Progenitor cell of endocrine pancreas (in vitro differentiated cells): ENCODE measurements at regions not wholly inside any gene's neighbourhood (a gene's known extent, or its start where the extent isn't known, plus 50 kb on each side); places are given as distances from the start of the nearest gene placed in this dataset.

ENCODE experiments used
- DNase-seq: peaks from one replicate; pipeline ENCODE4 v3.0.0; 2021; ENCODE audit warnings: low spot score; ENCODE audit not compliant: unreplicated experiment
- H3K27ac Mint-ChIP-seq: 2 replicates; pipeline ENCODE4 v1.8.0; 2021; ENCODE audit warnings: mild to moderate bottlenecking, moderate library complexity, mixed read lengths
- H3K27me3 Mint-ChIP-seq: 2 replicates; pipeline ENCODE4 v1.8.0; 2021; ENCODE audit warnings: mixed read lengths
- H3K36me3 Mint-ChIP-seq: 2 replicates; pipeline ENCODE4 v1.8.0; 2022; ENCODE audit warnings: mixed read lengths; ENCODE audit not compliant: insufficient read depth
- H3K4me1 Mint-ChIP-seq: 2 replicates; pipeline ENCODE4 v1.8.0; 2021; ENCODE audit warnings: low read depth, mixed read lengths
- H3K4me3 Mint-ChIP-seq: 2 replicates; pipeline ENCODE4 v1.8.0; 2021; ENCODE audit warnings: low read depth, mild to moderate bottlenecking, moderate library complexity, mixed read lengths
- H3K9me3 Mint-ChIP-seq: 2 replicates; pipeline ENCODE4 v1.8.0; 2021; ENCODE audit warnings: low read depth, mixed read lengths
- TF ChIP-seq, protein P1 (sequence below): fragments of 200-600 bp; sonication (generic); IDR thresholded peaks from one replicate; pipeline ENCODE4 v1.5.0; 2021; ENCODE audit warnings: antibody characterized with exemption, mild to moderate bottlenecking; ENCODE audit not compliant: unreplicated experiment

DNA sequence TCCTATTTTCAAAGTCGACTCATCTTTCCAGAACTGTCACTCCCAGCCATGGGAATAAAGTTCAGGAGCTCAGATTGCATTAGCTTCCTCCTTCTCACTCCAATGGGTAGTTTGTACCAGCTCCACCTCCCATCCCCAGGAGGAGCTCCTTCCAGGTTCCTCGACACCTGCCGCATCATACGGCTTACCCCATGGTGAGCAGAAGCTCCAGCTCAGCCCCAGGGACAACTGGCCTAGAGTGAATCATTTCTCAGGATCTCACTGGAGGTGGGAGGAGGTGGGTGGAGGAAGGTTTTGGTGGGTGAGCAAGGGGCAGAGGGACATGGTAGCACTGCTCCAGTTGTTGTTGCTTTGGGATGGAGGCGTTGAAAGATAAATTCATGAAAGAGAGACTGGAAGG is 196.3 kb upstream of the PKDCC start:
- peaks cover 3% of the 10 kb centered on the region for H3K27me3 Mint-ChIP-seq
- DNase-seq, result no peak
- no peak overlapping the region for H3K27ac Mint-ChIP-seq
- TF ChIP-seq, protein P1, sequence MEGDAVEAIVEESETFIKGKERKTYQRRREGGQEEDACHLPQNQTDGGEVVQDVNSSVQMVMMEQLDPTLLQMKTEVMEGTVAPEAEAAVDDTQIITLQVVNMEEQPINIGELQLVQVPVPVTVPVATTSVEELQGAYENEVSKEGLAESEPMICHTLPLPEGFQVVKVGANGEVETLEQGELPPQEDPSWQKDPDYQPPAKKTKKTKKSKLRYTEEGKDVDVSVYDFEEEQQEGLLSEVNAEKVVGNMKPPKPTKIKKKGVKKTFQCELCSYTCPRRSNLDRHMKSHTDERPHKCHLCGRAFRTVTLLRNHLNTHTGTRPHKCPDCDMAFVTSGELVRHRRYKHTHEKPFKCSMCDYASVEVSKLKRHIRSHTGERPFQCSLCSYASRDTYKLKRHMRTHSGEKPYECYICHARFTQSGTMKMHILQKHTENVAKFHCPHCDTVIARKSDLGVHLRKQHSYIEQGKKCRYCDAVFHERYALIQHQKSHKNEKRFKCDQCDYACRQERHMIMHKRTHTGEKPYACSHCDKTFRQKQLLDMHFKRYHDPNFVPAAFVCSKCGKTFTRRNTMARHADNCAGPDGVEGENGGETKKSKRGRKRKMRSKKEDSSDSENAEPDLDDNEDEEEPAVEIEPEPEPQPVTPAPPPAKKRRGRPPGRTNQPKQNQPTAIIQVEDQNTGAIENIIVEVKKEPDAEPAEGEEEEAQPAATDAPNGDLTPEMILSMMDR, result no peak
- H3K9me3 Mint-ChIP-seq, result no peaks in the 10 kb centered on the region
- H3K36me3 Mint-ChIP-seq, result no peaks in the 10 kb centered on the region
- H3K4me3 Mint-ChIP-seq, result no peak overlapping the region
- H3K4me1 Mint-ChIP-seq, result peaks cover 3% of the 10 kb centered on the region

DNA sequence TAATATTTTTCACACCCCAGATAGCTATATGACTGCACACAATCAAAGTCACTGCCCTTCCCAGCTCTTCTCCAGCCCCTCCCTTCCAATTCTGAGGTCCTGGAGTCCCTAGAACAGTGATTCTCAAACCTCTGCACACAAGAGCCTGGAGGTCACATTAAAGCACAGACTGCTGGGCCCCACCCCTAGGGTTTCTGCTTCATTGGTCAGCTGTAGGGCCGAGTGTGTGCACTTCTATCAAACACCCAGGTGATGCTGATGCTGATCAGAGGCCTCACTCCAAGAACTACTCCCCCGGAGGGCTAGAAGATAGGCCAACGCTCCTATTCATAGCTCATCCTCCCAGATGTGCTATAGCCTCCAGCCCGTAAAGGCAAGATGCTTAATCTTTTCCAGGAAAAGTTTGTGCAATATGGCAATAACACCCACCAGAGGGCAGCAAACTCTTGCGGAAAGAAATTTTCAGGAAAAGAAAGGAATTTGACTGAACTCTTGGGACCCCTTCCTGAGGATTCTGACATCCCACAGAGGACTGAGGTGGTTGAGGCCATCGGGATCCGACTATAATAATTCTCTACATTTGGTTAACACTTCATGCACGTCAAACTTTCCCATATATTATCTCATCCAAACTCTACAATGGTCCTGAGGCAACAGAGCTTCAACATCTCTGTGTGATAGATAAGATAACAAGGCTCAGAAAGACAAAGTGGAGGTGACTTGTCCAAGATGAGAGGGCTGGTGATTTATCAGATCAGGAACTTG is 194.2 kb upstream of the PKDCC start:
- no peaks in the 10 kb centered on the region for H3K4me1 Mint-ChIP-seq

DNA sequence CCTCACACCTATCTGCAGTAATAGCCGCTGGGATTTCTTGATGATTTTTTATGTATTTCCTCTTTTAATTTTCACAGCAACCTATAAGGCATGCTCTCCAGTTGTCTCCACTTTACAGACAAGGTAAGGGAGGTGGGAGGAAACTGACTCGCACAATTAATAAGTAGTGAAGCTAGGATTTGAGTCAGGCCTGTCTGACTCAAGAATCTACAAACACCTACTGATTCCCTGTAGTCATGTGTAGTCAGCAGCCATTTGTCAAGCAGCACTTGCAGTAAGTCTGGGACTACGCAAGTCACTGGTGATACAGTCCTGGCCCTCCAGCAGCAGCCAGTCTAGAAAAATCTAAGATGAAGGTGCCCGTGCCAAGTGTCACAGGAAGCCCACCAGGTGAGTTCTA is 193.6 kb upstream of the PKDCC start:
- Mint-ChIP-seq H3K36me3 (no peaks in the 10 kb centered on the region), H3K9me3 (no peaks in the 10 kb centered on the region), H3K27ac (no peak overlapping the region), H3K4me1 (no peaks in the 10 kb centered on the region), H3K27me3 (peaks cover 3% of the 10 kb centered on the region), H3K4me3 (no peak overlapping the region)
- TF ChIP-seq, protein P1, result no peak
- DNase-seq, result no peak

More for the DNA sequence above, 194.2 kb upstream of the PKDCC start:
- Mint-ChIP-seq H3K4me3 (no peak overlapping the region), H3K36me3 (no peaks in the 10 kb centered on the region), H3K27ac (no peak overlapping the region), H3K27me3 (peaks cover 3% of the 10 kb centered on the region), H3K9me3 (no peaks in the 10 kb centered on the region)
- DNase-seq, result peak; percentile 39
- TF ChIP-seq, protein P1, result peak; percentile 84

DNA sequence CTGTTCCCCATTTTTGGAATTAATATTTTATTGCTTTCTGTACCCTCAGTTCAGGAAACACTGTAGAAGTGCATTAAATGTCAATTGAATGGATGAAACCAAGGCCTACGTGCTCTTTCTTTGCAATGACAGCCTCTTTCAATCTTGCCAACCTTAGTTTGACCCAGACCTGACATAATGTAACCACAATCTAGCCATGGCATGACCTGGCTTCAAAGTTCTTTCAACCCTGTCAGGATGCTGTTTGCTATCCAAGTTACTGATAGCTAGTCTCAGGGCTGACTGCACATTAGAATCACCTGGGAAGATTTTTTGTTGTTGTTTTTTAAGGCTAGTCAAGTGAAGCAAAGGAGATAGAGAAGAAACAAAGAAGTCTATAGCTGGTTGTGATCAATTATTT is 190.9 kb upstream of the PKDCC start:
- Mint-ChIP-seq H3K27me3 (no peaks in the 10 kb centered on the region), H3K4me3 (no peak overlapping the region), H3K27ac (no peak overlapping the region), H3K4me1 (peaks cover 11% of the 10 kb centered on the region), H3K36me3 (no peaks in the 10 kb centered on the region), H3K9me3 (no peaks in the 10 kb centered on the region)
- TF ChIP-seq, protein P1, result no peak
- DNase-seq, result no peak

DNA sequence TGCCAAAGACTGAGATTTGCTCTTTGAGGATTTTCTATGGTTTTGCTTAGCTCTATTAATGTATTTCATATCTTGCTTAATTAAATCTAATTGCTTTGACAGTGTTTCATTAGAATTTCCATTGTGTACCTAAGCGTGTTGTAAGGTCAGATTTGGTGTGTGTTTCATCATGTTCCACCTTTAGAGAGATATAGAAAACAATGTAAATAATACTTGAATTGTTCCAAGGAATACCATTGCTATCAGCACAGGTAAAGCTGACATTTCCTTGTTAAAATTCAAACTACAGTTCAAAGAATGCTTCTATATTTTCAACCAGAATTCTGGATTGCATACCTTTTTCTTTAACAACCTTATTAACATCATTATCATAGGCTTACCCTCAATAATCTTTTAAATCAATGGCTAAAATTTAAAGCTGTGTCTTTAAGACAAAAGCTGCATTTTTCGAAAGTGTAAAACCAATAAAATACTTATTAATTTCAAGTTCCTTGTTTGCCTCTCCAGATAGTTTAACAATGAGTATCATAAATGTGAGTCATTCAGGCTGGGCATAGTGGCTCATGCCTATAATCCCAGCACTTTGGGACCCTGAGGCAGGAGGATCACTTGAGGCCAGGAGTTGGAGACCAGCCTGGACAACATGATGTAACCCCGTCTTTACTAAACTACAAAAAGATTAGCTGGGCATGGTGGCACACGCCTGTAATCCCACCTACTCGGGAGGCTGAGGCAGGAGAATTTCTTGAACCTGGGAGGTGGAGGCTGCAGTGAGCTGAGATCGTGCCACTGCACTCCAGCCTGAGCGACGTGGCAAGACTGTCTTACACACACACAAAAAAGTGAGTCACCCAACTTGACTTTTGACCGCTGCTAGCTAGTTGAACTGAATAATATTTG is 188.0 kb upstream of the PKDCC start:
- Mint-ChIP-seq H3K36me3 (no peaks in the 10 kb centered on the region), H3K9me3 (no peaks in the 10 kb centered on the region), H3K27me3 (no peaks in the 10 kb centered on the region), H3K27ac (peak overlapping the region; percentile 49), H3K4me3 (no peak overlapping the region), H3K4me1 (peaks cover 11% of the 10 kb centered on the region)
- DNase-seq, result no peak
- TF ChIP-seq, protein P1, result no peak
